Stimulated activated memory B cell treated with anti-CD40 and anti-IgM and Interleukin-4, amounts not matched to agents 10 μg/mL and 1 μg/mL and 100 μg/mL, for 72 hours (primary cell): ENCODE measurements at regions not wholly inside any gene's neighbourhood (a gene's known extent, or its start where the extent isn't known, plus 50 kb on each side); places are given as distances from the start of the nearest gene placed in this dataset.

ENCODE experiments used
- ATAC-seq: fragments of 150-1000 bp; cut with Tn5 transposase; 2 replicates; pipeline ENCODE4 v1.10.0; 2021
- H3K27ac Mint-ChIP-seq: one replicate; pipeline ENCODE4 v1.8.0; 2022; ENCODE audit warnings: mild to moderate bottlenecking, mixed read lengths
- H3K27me3 Mint-ChIP-seq: one replicate; pipeline ENCODE4 v1.8.0; 2022; ENCODE audit warnings: mixed read lengths
- H3K36me3 Mint-ChIP-seq: one replicate; pipeline ENCODE4 v1.8.0; 2022; ENCODE audit warnings: mixed read lengths
- H3K4me1 Mint-ChIP-seq: one replicate; pipeline ENCODE4 v1.8.0; 2022; ENCODE audit warnings: mixed read lengths
- H3K4me3 Mint-ChIP-seq: one replicate; pipeline ENCODE4 v1.8.0; 2022; ENCODE audit warnings: mild to moderate bottlenecking, moderate library complexity, mixed read lengths
- H3K9me3 Mint-ChIP-seq: one replicate; pipeline ENCODE4 v1.8.0; 2022; ENCODE audit warnings: mixed read lengths

DNA sequence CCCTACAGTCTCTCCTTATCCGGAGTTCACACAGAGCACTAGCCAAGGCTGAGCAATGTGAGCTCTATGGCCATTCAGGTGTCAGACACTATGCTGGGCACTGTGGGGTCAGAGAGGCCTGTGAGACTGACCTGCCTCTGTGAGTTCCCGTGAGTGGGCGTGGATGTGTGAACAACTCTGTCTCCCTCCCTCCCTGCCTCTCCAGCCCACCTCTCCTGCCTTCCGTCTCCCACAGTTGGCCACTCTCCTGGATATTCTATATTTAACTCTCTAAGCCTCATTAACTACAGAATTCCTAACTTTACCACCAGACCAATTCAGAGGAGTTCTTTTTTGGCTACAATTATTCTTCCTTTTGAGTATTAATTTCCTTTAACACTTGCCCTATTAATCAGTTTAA is 191.6 kb upstream of the NCAM1 start:
- H3K9me3 Mint-ChIP-seq: peaks cover 4% of the 10 kb centered on the region

DNA sequence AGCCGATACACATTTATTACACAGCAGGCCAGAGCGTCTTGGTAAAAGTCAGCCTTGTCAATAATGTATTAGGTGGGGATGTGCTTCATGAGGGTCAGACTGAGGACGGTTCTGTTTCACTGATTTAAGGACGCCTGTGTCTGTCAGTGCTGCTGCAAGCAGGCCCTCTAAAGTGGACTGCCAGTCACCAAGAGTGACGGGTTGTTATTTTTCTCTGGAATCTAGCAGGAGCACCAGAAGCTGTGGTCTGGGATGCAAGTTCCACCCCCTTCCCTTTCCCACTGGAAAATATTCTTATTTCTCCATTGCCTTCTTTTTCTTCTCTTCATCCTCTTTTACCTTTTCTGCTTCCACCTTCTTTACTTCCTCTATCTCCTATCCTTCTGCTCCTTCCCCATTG is 191.2 kb upstream of the NCAM1 start:
- ATAC-seq: no peak
- H3K4me1 Mint-ChIP-seq: no peaks in the 10 kb centered on the region
- no peak overlapping the region for H3K4me3 Mint-ChIP-seq
- no peaks in the 10 kb centered on the region for H3K27me3 Mint-ChIP-seq
- H3K9me3 Mint-ChIP-seq: peaks cover 4% of the 10 kb centered on the region
- H3K36me3 Mint-ChIP-seq: no peaks in the 10 kb centered on the region
- no peak overlapping the region for H3K27ac Mint-ChIP-seq

More for the DNA sequence above, 191.6 kb upstream of the NCAM1 start:
- Mint-ChIP-seq H3K4me1 (no peaks in the 10 kb centered on the region), H3K27ac (no peak overlapping the region), H3K27me3 (no peaks in the 10 kb centered on the region), H3K36me3 (no peaks in the 10 kb centered on the region), H3K4me3 (no peak overlapping the region)
- ATAC-seq: no peak

DNA sequence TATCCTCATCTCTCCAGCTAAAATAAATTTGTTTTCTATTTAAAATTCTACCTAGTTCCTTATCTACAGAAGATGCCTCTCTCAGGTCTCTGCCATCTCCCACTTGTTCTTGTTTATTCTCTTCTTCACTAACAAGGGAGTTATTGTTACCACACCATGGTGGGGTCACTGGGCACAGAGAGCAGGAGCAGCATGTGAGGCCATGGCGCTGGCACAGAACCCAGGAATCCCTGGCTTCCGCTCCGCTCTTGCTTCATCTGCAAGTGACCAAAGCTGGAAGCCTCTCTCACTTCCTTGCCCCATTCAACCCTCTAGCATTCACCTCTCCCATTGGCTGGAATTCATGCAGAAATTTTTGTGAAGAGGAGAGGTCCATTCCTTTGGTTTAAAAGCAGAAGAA is 190.7 kb upstream of the NCAM1 start:
- no peaks in the 10 kb centered on the region for H3K36me3 Mint-ChIP-seq
- H3K27ac Mint-ChIP-seq: no peak overlapping the region
- peaks cover 4% of the 10 kb centered on the region for H3K9me3 Mint-ChIP-seq
- no peak overlapping the region for H3K4me3 Mint-ChIP-seq
- H3K27me3 Mint-ChIP-seq: no peaks in the 10 kb centered on the region
- ATAC-seq: no peak
- H3K4me1 Mint-ChIP-seq: no peaks in the 10 kb centered on the region

DNA sequence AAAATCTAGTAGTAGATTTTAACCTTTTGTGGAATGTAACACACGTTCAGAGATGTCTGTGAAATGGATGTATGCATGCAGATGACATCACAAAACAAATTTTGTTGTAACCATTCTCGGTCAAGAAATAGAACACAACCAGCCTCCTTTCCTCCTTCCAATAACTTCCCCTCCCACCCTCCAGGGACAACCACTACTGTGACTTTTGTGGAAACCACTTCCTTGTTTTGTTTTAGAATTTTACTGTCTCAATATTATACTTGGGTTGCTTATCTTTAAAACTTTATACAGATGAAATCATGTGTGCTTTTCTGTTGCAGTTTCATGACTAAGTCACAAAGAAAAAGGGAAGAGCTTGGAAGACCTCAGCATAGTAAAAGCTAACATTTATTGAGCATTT is 189.4 kb upstream of the NCAM1 start:
- H3K4me3 Mint-ChIP-seq: no peak overlapping the region
- peaks cover 4% of the 10 kb centered on the region for H3K9me3 Mint-ChIP-seq
- H3K4me1 Mint-ChIP-seq: no peaks in the 10 kb centered on the region
- no peaks in the 10 kb centered on the region for H3K36me3 Mint-ChIP-seq
- H3K27me3 Mint-ChIP-seq: no peaks in the 10 kb centered on the region
- no peak overlapping the region for H3K27ac Mint-ChIP-seq
- ATAC-seq: no peak

DNA sequence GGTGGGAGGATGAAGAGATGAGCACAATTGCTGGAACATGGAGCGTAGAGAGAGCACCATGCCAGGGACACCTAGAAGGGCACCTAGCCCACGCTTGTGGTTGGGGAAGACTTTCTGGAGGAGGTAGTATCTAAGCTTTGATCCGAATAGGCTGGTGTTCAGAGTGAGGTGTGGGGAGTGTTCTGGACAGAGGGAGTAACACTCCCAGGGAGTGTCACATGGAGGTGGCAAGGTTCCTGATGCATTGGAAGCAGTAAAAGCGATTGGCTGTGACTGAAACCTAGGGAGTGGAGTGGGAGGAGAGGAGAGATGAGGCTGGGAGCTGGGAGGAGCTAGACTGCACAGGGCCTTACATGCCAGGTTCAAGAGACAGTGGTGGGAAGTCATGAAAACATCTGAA is 188.0 kb upstream of the NCAM1 start:
- Mint-ChIP-seq H3K4me1 (no peaks in the 10 kb centered on the region), H3K36me3 (no peaks in the 10 kb centered on the region), H3K27ac (no peak overlapping the region), H3K4me3 (no peak overlapping the region), H3K27me3 (no peaks in the 10 kb centered on the region), H3K9me3 (peaks cover 4% of the 10 kb centered on the region)
- ATAC-seq: no peak

DNA sequence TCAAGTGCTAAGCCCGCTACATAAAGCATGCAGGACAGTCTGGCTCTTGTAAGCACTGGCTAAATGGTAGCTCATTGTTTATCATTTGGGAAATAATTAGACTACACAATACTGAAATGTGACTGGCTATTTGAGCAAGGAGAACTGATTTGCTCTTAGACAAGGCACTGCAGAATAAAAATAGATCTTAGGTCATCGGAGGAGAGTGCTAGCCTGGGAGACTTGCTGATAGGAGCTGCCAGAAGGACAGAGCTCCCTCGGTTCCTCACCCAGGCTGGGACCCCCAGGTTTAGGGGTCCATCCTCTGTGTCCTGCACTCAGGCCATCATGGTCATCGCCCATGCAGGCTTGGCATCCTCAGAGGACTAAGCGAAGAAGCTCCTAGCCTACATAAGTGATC is 184.4 kb upstream of the NCAM1 start:
- H3K27ac Mint-ChIP-seq: no peak overlapping the region
- peaks cover 13% of the 10 kb centered on the region for H3K27me3 Mint-ChIP-seq
- no peak for ATAC-seq
- H3K4me1 Mint-ChIP-seq: no peaks in the 10 kb centered on the region
- H3K4me3 Mint-ChIP-seq: no peak overlapping the region
- no peaks in the 10 kb centered on the region for H3K36me3 Mint-ChIP-seq
- H3K9me3 Mint-ChIP-seq: no peaks in the 10 kb centered on the region

DNA sequence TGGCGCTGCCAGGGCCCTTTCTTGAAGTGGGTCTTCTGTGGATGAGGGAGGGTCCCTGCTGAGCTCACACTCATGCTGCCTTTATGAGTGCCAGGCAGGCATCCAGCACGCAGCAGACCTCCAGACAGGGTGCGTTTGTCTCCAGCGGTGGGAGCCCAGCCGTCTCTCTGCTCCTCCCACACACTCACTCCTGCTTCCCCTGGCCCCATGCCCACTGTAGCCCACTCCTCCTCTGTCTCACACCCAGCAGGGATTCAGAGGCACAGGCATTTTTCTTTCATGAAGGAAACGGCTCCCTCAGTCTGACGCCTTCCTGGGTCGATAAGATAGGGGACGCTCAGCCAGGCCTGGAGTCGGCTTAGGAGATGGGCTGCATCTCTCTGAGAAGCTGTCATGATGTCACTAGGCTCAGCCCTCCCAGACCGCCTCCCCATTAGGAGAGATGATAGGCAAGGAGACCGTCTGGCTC is 183.9 kb upstream of the NCAM1 start:
- no peak for ATAC-seq
- peaks cover 13% of the 10 kb centered on the region for H3K27me3 Mint-ChIP-seq
- no peaks in the 10 kb centered on the region for H3K36me3 Mint-ChIP-seq
- H3K9me3 Mint-ChIP-seq: no peaks in the 10 kb centered on the region
- no peak overlapping the region for H3K27ac Mint-ChIP-seq
- no peak overlapping the region for H3K4me3 Mint-ChIP-seq
- H3K4me1 Mint-ChIP-seq: no peaks in the 10 kb centered on the region

DNA sequence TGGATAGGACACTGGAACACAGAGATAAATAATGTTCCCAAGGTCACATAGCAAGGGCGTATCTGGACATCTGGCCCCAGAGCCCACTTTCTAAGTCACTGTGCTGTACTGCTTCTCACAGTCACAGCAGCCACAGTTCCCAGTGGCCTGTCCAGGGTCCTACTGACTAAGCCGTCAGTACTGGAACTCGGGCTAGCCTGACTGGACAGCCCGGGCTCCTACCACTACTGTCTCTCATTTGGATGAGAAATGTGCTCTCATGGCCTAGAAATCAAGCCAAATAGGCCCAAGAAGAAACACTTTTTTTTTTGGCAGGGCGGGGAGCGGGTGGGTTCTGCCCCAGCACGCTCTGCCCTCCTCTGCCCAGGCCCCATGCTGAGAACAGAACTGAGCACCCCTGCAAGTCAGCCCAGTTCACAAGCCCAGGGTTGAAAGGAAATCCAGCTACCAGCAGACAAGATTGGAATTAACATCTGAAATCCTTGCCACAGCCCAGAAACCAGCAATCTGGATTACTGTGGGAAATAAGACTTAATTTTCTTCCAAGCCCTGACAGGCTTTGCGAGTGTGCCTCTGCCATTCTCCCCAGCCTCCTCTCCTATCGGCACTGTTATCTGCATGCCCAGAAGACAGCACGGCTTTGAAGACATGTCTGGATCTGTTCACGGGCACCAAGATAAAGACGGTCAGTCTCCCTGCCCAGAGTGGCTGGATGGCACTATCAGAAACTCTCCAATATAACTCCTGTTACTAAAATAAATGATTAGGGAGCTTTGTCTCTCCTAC is 182.9 kb upstream of the NCAM1 start:
- no peak overlapping the region for H3K4me3 Mint-ChIP-seq
- ATAC-seq: no peak
- peaks cover 13% of the 10 kb centered on the region for H3K27me3 Mint-ChIP-seq
- no peak overlapping the region for H3K27ac Mint-ChIP-seq
- no peaks in the 10 kb centered on the region for H3K4me1 Mint-ChIP-seq
- peaks cover 2% of the 10 kb centered on the region for H3K9me3 Mint-ChIP-seq
- no peaks in the 10 kb centered on the region for H3K36me3 Mint-ChIP-seq

DNA sequence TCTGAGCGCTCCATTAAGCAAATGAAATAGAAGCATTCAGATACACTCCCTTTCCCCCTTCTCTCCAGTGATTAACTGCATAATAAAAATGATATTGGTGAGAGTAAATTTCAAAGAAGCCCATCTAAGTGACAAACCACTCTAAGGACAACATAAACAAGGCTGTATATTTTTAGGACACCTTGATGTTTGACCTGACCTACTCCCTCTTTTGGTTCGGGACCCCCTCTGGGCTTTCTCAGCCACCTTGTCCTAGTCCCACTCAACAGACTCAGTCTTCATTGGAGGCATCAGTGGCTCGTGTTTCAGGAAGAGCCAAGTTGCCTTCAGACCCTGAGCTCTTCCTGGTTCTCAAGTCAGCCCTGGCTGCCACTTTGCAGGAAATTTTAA is 182.3 kb upstream of the NCAM1 start:
- peaks cover 2% of the 10 kb centered on the region for H3K9me3 Mint-ChIP-seq
- H3K36me3 Mint-ChIP-seq: no peaks in the 10 kb centered on the region
- no peak overlapping the region for H3K4me3 Mint-ChIP-seq
- no peaks in the 10 kb centered on the region for H3K4me1 Mint-ChIP-seq
- H3K27ac Mint-ChIP-seq: no peak overlapping the region
- no peak for ATAC-seq
- H3K27me3 Mint-ChIP-seq: peaks cover 13% of the 10 kb centered on the region

DNA sequence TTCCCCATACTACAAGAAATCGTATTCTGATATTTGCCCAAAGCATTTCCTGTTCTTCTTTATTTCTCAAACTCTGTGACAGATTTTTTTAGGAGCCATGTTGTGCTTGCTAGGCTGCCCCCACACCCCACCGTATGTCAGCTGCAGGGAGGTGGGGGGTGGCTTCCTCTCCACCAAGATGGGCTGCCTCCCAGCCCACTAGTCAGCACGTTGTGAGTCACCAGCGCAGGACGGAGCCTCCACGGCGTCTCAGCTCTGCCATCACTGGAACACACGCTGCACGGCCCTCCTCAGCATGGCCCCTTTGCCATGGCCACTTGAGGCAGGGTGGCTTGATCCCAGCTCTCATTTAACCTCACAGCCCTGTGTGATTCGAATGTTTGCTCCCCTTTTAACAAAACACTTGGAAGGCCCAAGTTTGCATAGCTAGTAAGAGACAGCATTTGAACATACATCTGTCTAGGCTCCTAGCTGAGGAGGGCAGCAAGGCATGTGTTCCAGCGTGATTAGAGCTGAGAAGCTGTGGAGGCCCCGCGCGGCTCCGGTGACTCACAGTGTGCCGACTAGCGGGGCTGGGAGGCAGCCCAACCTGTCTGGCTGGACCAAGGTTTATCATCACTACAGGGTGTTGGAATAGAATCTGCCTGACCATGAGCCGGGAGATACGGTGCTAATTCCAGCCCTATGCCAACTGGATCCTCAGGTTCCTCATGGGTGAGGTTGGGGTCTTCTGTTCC is 180.7 kb upstream of the NCAM1 start:
- Mint-ChIP-seq H3K27ac (no peak overlapping the region), H3K4me3 (no peak overlapping the region), H3K27me3 (peaks cover 13% of the 10 kb centered on the region), H3K9me3 (peaks cover 2% of the 10 kb centered on the region), H3K36me3 (no peaks in the 10 kb centered on the region), H3K4me1 (no peaks in the 10 kb centered on the region)
- ATAC-seq: no peak

DNA sequence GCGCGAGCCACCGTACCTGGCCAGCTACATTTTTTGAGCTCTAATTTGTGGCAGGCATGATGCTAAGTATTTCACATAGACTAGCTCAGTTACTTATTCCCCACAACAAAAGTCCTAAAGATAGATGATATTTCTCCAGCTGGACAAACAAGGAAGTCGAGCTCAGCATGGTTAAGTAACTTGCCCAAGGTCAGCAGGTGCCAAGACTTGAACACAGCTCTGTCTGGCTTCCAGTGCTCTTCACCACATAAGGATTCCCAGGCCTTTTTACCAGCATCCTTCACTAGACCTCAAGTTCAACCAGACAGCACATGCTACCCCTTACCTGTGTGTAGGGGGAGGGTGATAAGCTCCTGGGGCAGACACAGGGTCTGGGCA is 177.3 kb upstream of the NCAM1 start:
- Mint-ChIP-seq H3K36me3 (no peaks in the 10 kb centered on the region), H3K27me3 (peaks cover 21% of the 10 kb centered on the region), H3K9me3 (peaks cover 2% of the 10 kb centered on the region), H3K4me1 (no peaks in the 10 kb centered on the region), H3K27ac (no peak overlapping the region), H3K4me3 (no peak overlapping the region)
- ATAC-seq: no peak

DNA sequence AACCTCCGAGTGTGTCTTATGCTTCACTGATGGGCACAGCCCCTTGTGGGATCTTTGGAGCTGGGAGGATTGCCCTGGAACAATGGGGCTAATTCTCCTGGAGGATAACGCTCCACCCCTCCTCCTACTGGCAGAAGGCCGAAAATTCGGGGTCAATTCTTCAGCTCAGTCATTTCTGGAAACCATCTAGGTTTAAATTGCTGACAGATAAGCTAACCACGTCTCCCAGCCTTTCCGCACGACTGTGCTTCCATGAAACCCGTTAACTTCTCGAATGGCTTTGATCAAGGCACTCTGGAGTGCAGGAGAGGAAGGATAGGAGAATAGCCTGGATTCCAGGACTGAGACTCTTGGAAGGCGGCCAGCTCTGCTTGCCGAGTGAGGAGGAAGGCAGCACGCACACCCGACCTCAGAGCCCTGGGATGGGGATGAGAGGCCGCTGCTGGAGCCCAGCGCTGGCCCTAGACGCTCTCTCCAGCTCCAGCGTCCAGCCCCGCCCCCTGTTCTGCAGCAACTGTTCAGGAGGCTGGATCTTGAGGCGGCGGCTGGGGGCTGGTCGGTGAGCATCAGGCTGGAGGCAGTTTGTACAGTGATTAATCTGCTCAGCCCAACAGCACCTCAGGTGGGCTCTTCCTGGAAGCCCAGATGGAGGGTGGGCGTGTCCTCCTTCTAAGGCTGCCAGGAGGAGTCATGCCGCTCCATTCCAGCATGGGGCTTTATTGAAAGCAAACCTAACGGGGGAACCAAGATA is 176.7 kb upstream of the NCAM1 start:
- Mint-ChIP-seq H3K4me1 (no peaks in the 10 kb centered on the region), H3K36me3 (no peaks in the 10 kb centered on the region), H3K27ac (no peak overlapping the region), H3K9me3 (peaks cover 2% of the 10 kb centered on the region), H3K4me3 (no peak overlapping the region), H3K27me3 (peaks cover 15% of the 10 kb centered on the region)
- ATAC-seq: no peak

DNA sequence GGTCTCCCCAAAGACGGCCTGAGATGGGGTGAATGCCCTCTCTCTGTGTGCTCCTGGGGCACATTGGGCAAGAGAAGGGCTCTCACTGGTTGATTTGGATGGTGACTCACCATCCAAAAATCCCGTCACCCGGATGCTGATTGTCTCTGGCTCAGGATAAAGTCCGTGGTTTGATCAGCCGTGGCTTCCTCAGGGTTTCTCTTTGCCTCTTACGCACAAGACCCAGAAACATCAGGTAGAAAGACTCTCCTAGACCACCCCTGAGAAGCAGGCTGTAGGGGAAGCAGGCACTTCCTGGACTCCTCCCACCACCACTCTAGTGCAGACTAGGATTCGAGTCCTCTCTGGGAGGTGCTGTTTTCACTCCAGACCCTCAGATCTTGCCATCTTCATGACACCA is 176.1 kb upstream of the NCAM1 start:
- Mint-ChIP-seq H3K4me1 (no peaks in the 10 kb centered on the region), H3K9me3 (peaks cover 2% of the 10 kb centered on the region), H3K27ac (no peak overlapping the region), H3K27me3 (peaks cover 12% of the 10 kb centered on the region), H3K4me3 (no peak overlapping the region), H3K36me3 (no peaks in the 10 kb centered on the region)
- no peak for ATAC-seq

DNA sequence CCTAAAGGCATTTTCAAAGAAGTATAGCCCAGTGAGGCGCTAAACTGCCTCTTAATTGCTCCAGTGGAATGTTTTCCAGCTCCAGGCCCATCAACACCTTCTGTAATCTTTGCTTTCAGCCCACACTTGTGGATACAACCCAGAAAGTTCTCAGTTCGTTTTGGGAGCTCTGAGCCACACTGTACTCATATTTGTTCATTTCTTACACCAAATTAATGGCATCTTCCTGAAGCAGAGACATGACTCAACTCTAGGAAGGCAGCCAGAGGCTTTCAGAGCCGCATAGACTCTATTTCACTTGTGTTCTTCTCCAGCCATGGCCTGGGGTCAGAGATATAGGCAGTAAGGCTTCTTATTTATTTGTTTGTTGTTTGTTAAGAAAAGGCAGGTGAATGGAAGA is 175.5 kb upstream of the NCAM1 start:
- Mint-ChIP-seq H3K4me3 (no peak overlapping the region), H3K27me3 (peaks cover 12% of the 10 kb centered on the region), H3K27ac (no peak overlapping the region), H3K4me1 (no peaks in the 10 kb centered on the region), H3K36me3 (no peaks in the 10 kb centered on the region), H3K9me3 (peaks cover 2% of the 10 kb centered on the region)
- no peak for ATAC-seq

DNA sequence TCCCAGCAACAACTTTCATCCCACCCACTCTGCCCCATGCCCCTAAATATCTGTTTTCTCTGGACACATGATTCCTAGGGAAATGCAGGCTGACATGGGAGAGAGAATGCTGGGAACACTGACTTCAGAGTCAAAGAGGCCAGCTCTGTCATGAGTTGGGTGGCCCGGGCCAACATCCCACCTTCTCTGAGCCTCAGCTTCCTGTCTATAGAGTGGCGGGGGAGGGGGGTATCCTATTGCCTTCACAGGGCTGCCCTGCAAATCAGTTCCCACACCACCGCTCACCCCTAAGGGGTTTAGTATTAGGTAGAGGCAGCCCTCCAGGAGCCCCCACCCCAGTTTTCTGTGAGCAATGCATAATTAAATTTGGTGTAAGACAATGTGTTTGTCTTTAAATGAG is 175.0 kb upstream of the NCAM1 start:
- H3K27me3 Mint-ChIP-seq: peaks cover 12% of the 10 kb centered on the region
- no peak overlapping the region for H3K27ac Mint-ChIP-seq
- ATAC-seq: no peak
- no peaks in the 10 kb centered on the region for H3K36me3 Mint-ChIP-seq
- H3K4me1 Mint-ChIP-seq: no peaks in the 10 kb centered on the region
- peaks cover 2% of the 10 kb centered on the region for H3K9me3 Mint-ChIP-seq
- no peak overlapping the region for H3K4me3 Mint-ChIP-seq
